DND-41 (cell line): ENCODE measurements at regions not wholly inside any gene's neighbourhood (a gene's known extent, or its start where the extent isn't known, plus 50 kb on each side); places are given as distances from the start of the nearest gene placed in this dataset.

ENCODE experiments used
- ATAC-seq: fragments of 200-7000 bp; cut with Tn5 transposase; 3 replicates; pipeline ENCODE4 v1.9.1; 2021; ENCODE audit warnings: low read depth; ENCODE audit not compliant: insufficient read depth
- DNase-seq: peaks from one replicate; pipeline ENCODE4 v3.0.0-alpha.2; 2020
- H2AFZ ChIP-seq: 2 replicates; pipeline ENCODE4 v1.6.0; 2012; ENCODE audit warnings: low read depth, low read length
- H3K27ac ChIP-seq: 2 replicates; pipeline ENCODE4 v1.5.1; 2012; ENCODE audit warnings: low read length, inconsistent platforms
- H3K27me3 ChIP-seq: fragments of 200-600 bp; sonication (generic); 2 replicates; pipeline ENCODE4 v1.6.0; 2012; ENCODE audit warnings: low read length, mild to moderate bottlenecking, inconsistent platforms; ENCODE audit not compliant: insufficient read depth, poor library complexity
- H3K36me3 ChIP-seq: 2 replicates; pipeline ENCODE4 v1.5.1; 2012; ENCODE audit warnings: low read length, inconsistent platforms; ENCODE audit not compliant: insufficient read depth
- H3K4me1 ChIP-seq: 2 replicates; pipeline ENCODE4 v1.5.1; 2012; ENCODE audit warnings: mild to moderate bottlenecking, low read length; ENCODE audit not compliant: insufficient read depth
- H3K4me2 ChIP-seq: 2 replicates; pipeline ENCODE4 v1.6.0; 2012; ENCODE audit warnings: mild to moderate bottlenecking, moderate library complexity, low read length, inconsistent platforms; ENCODE audit not compliant: insufficient read depth
- H3K4me3 ChIP-seq, 2 experiments: fragments of 200-600 bp in 1 of 2; shearing (Covaris generic) in 1 of 2; 2 replicates each; pipeline ENCODE4 v1.5.1; 2012 to 2016; ENCODE audit warnings: inconsistent platforms in 2 of 2, low read length in 2 of 2, mild to moderate bottlenecking in 2 of 2, low read depth in 1 of 2, moderate library complexity in 1 of 2
- H3K79me2 ChIP-seq: 2 replicates; pipeline ENCODE4 v1.6.0; 2012; ENCODE audit warnings: low read length, inconsistent platforms; ENCODE audit not compliant: insufficient read depth
- H3K9ac ChIP-seq: 2 replicates; pipeline ENCODE4 v1.6.0; 2012; ENCODE audit warnings: low read depth, mild to moderate bottlenecking, inconsistent platforms, low read length, moderate library complexity
- H3K9me3 ChIP-seq: 2 replicates; pipeline ENCODE4 v1.5.1; 2012; ENCODE audit warnings: low read length, moderate library complexity, mild to moderate bottlenecking, inconsistent platforms; ENCODE audit not compliant: insufficient read depth, severe bottlenecking
- H4K20me1 ChIP-seq: 2 replicates; pipeline ENCODE4 v1.6.0; 2012; ENCODE audit warnings: low read length; ENCODE audit not compliant: insufficient read depth
- EZH2 ChIP-seq: IDR thresholded peaks from 3 replicates; pipeline ENCODE4 v1.6.1; 2012; ENCODE audit warnings: borderline replicate concordance, low read depth, mild to moderate bottlenecking, moderate library complexity, low read length, inconsistent platforms; ENCODE audit not compliant: severe bottlenecking
- TF ChIP-seq, protein P1 (sequence below): IDR thresholded peaks from 2 replicates; pipeline ENCODE4 v1.5.1; 2012; ENCODE audit warnings: borderline replicate concordance, low read length, moderate library complexity, mild to moderate bottlenecking; ENCODE audit not compliant: poor library complexity, severe bottlenecking; ENCODE audit errors: extremely low read depth

DNA sequence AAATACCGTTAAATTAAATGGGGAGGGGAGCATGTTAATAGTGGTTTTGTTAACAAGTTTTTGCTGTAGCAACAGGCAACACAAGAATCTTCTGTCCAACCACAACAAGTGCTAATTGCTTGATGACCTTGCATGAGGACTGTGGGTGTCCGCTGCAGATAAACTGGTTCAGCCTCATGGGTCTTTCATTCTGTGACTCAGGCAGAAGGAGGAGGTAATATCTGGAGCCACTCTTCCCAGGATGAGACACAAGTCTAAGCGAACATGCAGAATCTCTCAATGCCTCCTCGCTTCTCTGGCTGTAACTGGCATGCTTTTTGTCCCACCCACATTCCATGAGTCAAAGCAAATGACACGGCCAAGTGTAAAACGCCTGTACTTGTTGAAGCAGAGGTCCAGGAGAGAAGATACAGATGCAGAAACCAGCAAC lies 56.6 kb upstream of the MYO16 start:
- ATAC-seq (no peak), DNase-seq (no peak)
- Histone ChIP-seq H3K79me2 (no peaks in the 10 kb centered on the region), H3K4me2 (no peak overlapping the region), H4K20me1 (no peaks in the 10 kb centered on the region), H3K4me3 (no peak overlapping the region), H3K9me3 (no peaks in the 10 kb centered on the region), H3K27me3 (peaks cover 3% of the 10 kb centered on the region), H2AFZ (no peak overlapping the region), H3K36me3 (no peaks in the 10 kb centered on the region), H3K27ac (no peak overlapping the region), H3K9ac (no peak overlapping the region), H3K4me1 (no peaks in the 10 kb centered on the region)
- no peak for TF ChIP-seq EZH2
- TF ChIP-seq, protein P1, sequence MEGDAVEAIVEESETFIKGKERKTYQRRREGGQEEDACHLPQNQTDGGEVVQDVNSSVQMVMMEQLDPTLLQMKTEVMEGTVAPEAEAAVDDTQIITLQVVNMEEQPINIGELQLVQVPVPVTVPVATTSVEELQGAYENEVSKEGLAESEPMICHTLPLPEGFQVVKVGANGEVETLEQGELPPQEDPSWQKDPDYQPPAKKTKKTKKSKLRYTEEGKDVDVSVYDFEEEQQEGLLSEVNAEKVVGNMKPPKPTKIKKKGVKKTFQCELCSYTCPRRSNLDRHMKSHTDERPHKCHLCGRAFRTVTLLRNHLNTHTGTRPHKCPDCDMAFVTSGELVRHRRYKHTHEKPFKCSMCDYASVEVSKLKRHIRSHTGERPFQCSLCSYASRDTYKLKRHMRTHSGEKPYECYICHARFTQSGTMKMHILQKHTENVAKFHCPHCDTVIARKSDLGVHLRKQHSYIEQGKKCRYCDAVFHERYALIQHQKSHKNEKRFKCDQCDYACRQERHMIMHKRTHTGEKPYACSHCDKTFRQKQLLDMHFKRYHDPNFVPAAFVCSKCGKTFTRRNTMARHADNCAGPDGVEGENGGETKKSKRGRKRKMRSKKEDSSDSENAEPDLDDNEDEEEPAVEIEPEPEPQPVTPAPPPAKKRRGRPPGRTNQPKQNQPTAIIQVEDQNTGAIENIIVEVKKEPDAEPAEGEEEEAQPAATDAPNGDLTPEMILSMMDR = no peak

DNA sequence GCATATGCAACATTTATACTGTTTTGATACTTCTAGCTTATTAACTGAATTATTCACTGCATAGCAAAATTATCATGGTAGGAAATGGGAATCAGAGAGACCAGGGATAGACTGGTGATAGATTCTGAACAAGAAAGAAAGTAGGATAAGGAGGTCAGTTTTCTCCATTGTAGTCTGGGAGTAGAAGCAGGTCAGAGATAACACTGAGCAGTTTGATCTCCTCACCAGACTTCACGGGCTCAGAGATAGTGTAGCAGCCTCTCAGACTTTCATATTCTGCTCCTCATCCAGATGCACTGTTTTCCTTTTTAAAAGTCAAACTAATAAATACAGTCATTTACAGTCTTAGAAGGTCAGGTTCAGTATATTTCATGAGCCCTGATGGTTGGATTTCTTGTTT lies 56.0 kb upstream of the MYO16 start:
- no peak for DNase-seq
- no peak overlapping the region for H3K4me3 ChIP-seq
- TF ChIP-seq, protein P1 = no peak
- no peak for TF ChIP-seq EZH2
- H2AFZ ChIP-seq = no peak overlapping the region
- H3K36me3 ChIP-seq = no peaks in the 10 kb centered on the region
- no peaks in the 10 kb centered on the region for H3K27me3 ChIP-seq
- H3K4me1 ChIP-seq = no peaks in the 10 kb centered on the region
- no peaks in the 10 kb centered on the region for H3K79me2 ChIP-seq
- no peak for ATAC-seq
- H3K9ac ChIP-seq = no peak overlapping the region
- no peak overlapping the region for H3K27ac ChIP-seq
- H4K20me1 ChIP-seq = no peaks in the 10 kb centered on the region
- no peaks in the 10 kb centered on the region for H3K9me3 ChIP-seq
- no peak overlapping the region for H3K4me2 ChIP-seq

- no peaks in the 10 kb centered on the region for H3K79me2 ChIP-seq
- no peaks in the 10 kb centered on the region for H3K27me3 ChIP-seq
- H3K27ac ChIP-seq = no peak overlapping the region
- no peaks in the 10 kb centered on the region for H3K36me3 ChIP-seq
- no peak overlapping the region for H3K4me3 ChIP-seq
- no peaks in the 10 kb centered on the region for H4K20me1 ChIP-seq
- no peak for DNase-seq
- no peak overlapping the region for H2AFZ ChIP-seq
- ATAC-seq = no peak
- no peaks in the 10 kb centered on the region for H3K9me3 ChIP-seq
- no peaks in the 10 kb centered on the region for H3K4me1 ChIP-seq
- TF ChIP-seq EZH2 = no peak
- TF ChIP-seq, protein P1 = no peak
- no peak overlapping the region for H3K4me2 ChIP-seq
- H3K9ac ChIP-seq = no peak overlapping the region
These were observed 54.6 kb upstream of the MYO16 start for GRCh38 chr13:108574856-108575255.

- Histone ChIP-seq H4K20me1 (no peaks in the 10 kb centered on the region), H3K9ac (no peak overlapping the region), H3K27ac (no peak overlapping the region), H3K4me1 (no peaks in the 10 kb centered on the region), H3K9me3 (no peaks in the 10 kb centered on the region), H3K36me3 (no peaks in the 10 kb centered on the region), H3K79me2 (no peaks in the 10 kb centered on the region), H3K4me2 (no peak overlapping the region), H2AFZ (no peak overlapping the region), H3K4me3 (no peak overlapping the region), H3K27me3 (no peaks in the 10 kb centered on the region)
- TF ChIP-seq, protein P1 = no peak
- TF ChIP-seq EZH2 = no peak
- DNase-seq = no peak
- ATAC-seq = no peak
These were observed 54.0 kb upstream of the MYO16 start for GRCh38 chr13:108575430-108575829.
